WTC11 (cell line): ENCODE measurements at regions not wholly inside any gene's neighbourhood (a gene's known extent, or its start where the extent isn't known, plus 50 kb on each side); places are given as distances from the start of the nearest gene placed in this dataset.

Experiments
- ATAC-seq: fragments of 200-7000 bp; cut with Tn5 transposase; 2 replicates; pipeline ENCODE4 v1.10.0; 2021; ENCODE audit warnings: mild to moderate bottlenecking, moderate library complexity
- CTCF ChIA-PET: fragments of 300-600 bp; sonication (Branson Sonifier 250); formaldehyde crosslinking; loops from one replicate; lab custom pipeline; 2021; ENCODE audit warnings: antibody characterized with exemption; lab: Charles Lee
- POLR2A ChIA-PET: fragments of 350-600 bp; sonication (Branson Sonifier 250); formaldehyde crosslinking; loops from one replicate; lab custom pipeline; 2021; ENCODE audit warnings: antibody characterized with exemption; lab: Charles Lee
- DNase-seq: peaks from one replicate; pipeline ENCODE4 v3.0.0; 2021; ENCODE audit warnings: low spot score
- H3K27ac Mint-ChIP-seq: 2 replicates; pipeline ENCODE4 v1.8.0; 2021; ENCODE audit warnings: mixed read lengths
- H3K27me3 Mint-ChIP-seq: 2 replicates; pipeline ENCODE4 v1.8.0; 2021; ENCODE audit warnings: low read depth, mild to moderate bottlenecking, moderate library complexity, mixed read lengths
- H3K36me3 Mint-ChIP-seq: 2 replicates; pipeline ENCODE4 v1.8.0; 2021; ENCODE audit warnings: mixed read lengths
- H3K4me1 Mint-ChIP-seq: 2 replicates; pipeline ENCODE4 v1.8.0; 2022; ENCODE audit warnings: mixed read lengths
- H3K4me3 Mint-ChIP-seq: 2 replicates; pipeline ENCODE4 v1.8.0; 2021; ENCODE audit warnings: mild to moderate bottlenecking, moderate library complexity, mixed read lengths
- H3K9me3 Mint-ChIP-seq: 2 replicates; pipeline ENCODE4 v1.8.0; 2021; ENCODE audit warnings: mixed read lengths
- ARID4B ChIP-seq: sonication (generic); formaldehyde crosslinking; IDR thresholded peaks from 2 replicates; pipeline ENCODE4 v1.8.0; 2023; ENCODE audit warnings: missing genetic modification reagents, mild to moderate bottlenecking, borderline replicate concordance
- ATF2 ChIP-seq: sonication (generic); formaldehyde crosslinking; IDR thresholded peaks from 2 replicates; pipeline ENCODE4 v1.8.1; 2022; ENCODE audit warnings: low read depth, missing genetic modification reagents, borderline replicate concordance
- CTCF ChIP-seq: fragments of 200-600 bp; IDR thresholded peaks from 2 replicates; pipeline ENCODE4 v1.8.0; 2022; ENCODE audit warnings: antibody characterized with exemption
- MAX ChIP-seq: sonication (generic); formaldehyde crosslinking; IDR thresholded peaks from 2 replicates; pipeline ENCODE4 v1.8.0; 2022; ENCODE audit warnings: mild to moderate bottlenecking, missing genetic modification reagents
- MXD4 ChIP-seq: fragments of 250-450 bp; sonication (Bioruptor Pico); IDR thresholded peaks from 2 replicates; pipeline ENCODE4 v1.8.0; 2021; ENCODE audit warnings: mild to moderate bottlenecking, moderate library complexity, borderline replicate concordance
- MYBL2 ChIP-seq: sonication (generic); formaldehyde crosslinking; IDR thresholded peaks from 2 replicates; pipeline ENCODE4 v1.8.1; 2023; ENCODE audit warnings: mild to moderate bottlenecking, moderate library complexity, missing genetic modification reagents
- NFATC4 ChIP-seq: fragments of 250-450 bp; sonication (Bioruptor Pico); IDR thresholded peaks from 2 replicates; pipeline ENCODE4 v1.9.0; 2021; ENCODE audit warnings: mild to moderate bottlenecking
- NFYB ChIP-seq: sonication (generic); formaldehyde crosslinking; conservative IDR thresholded peaks from 2 replicates; pipeline ENCODE4 v1.8.0; 2022; ENCODE audit warnings: low read depth, missing genetic modification reagents
- NR2C2 ChIP-seq: sonication (generic); formaldehyde crosslinking; IDR thresholded peaks from 2 replicates; pipeline ENCODE4 v1.8.0; 2022; ENCODE audit warnings: mild to moderate bottlenecking, missing genetic modification reagents
- STAT6 ChIP-seq: sonication (generic); formaldehyde crosslinking; conservative IDR thresholded peaks from 2 replicates; pipeline ENCODE4 v1.8.1; 2023; ENCODE audit warnings: mild to moderate bottlenecking, low read depth, missing genetic modification reagents, moderate library complexity
- TCF7 ChIP-seq: sonication (generic); formaldehyde crosslinking; IDR thresholded peaks from 2 replicates; pipeline ENCODE4 v1.8.0; 2022; ENCODE audit warnings: mild to moderate bottlenecking, low read depth, missing genetic modification reagents, moderate library complexity
- TP53 ChIP-seq: sonication (generic); formaldehyde crosslinking; IDR thresholded peaks from 2 replicates; pipeline ENCODE4 v1.8.1; 2023; ENCODE audit warnings: mild to moderate bottlenecking, missing genetic modification reagents
- ZBTB21 ChIP-seq: sonication (generic); formaldehyde crosslinking; IDR thresholded peaks from 2 replicates; pipeline ENCODE4 v1.8.1; 2023; ENCODE audit warnings: mild to moderate bottlenecking, missing genetic modification reagents, borderline replicate concordance
- ZBTB43 ChIP-seq: sonication (generic); formaldehyde crosslinking; IDR thresholded peaks from 2 replicates; pipeline ENCODE4 v1.8.1; 2023; ENCODE audit warnings: mild to moderate bottlenecking, missing genetic modification reagents
- ZMAT4 ChIP-seq: fragments of 250-450 bp; sonication (Bioruptor Pico); IDR thresholded peaks from 2 replicates; pipeline ENCODE4 v1.9.0; 2021; ENCODE audit warnings: mild to moderate bottlenecking
- ZNF138 ChIP-seq: sonication (generic); formaldehyde crosslinking; conservative IDR thresholded peaks from 2 replicates; pipeline ENCODE4 v1.8.1; 2022; ENCODE audit warnings: mild to moderate bottlenecking, moderate library complexity, missing genetic modification reagents
- ZNF219 ChIP-seq: sonication (generic); formaldehyde crosslinking; IDR thresholded peaks from 2 replicates; pipeline ENCODE4 v1.8.0; 2023; ENCODE audit warnings: missing genetic modification reagents, mild to moderate bottlenecking, borderline replicate concordance
- ZNF263 ChIP-seq: sonication (generic); formaldehyde crosslinking; IDR thresholded peaks from 2 replicates; pipeline ENCODE4 v1.8.1; 2022; ENCODE audit warnings: low read depth, mild to moderate bottlenecking, moderate library complexity, missing genetic modification reagents
- ZNF423 ChIP-seq: fragments of 250-450 bp; sonication (Bioruptor Pico); IDR thresholded peaks from 2 replicates; pipeline ENCODE4 v2.1.2; 2022; ENCODE audit warnings: mild to moderate bottlenecking, moderate library complexity
- ZNF512 ChIP-seq: sonication (generic); formaldehyde crosslinking; IDR thresholded peaks from 2 replicates; pipeline ENCODE4 v1.8.1; 2022; ENCODE audit warnings: missing genetic modification reagents, borderline replicate concordance

- DNase-seq, result no peak
- CTCF ChIA-PET, result interaction anchor here (0.8 to 1.8 kb wide), 3 partner anchors 68 to 235 kb away, joined by 3 to 7 read pairs (median 3); no protein-coding TSS in a partner anchor
- no peak for ATAC-seq
- H3K27ac Mint-ChIP-seq, result no peak overlapping the region
- H3K9me3 Mint-ChIP-seq, result peaks cover 3% of the 10 kb centered on the region; the same call in 1 of the 2 replicates
- TF ChIP-seq ZBTB43 (CRISPR knock-in tag) (no peak), MXD4 (CRISPR knock-in tag) (no peak), ZNF423 (CRISPR knock-in tag) (no peak), ZNF263 (CRISPR knock-in tag) (no peak), ZBTB21 (CRISPR knock-in tag) (no peak), NR2C2 (CRISPR knock-in tag) (no peak), ARID4B (CRISPR knock-in tag) (no peak), NFYB (CRISPR knock-in tag) (no peak), MYBL2 (CRISPR knock-in tag) (no peak), ZNF512 (CRISPR knock-in tag) (no peak), ZNF138 (no peak), TP53 (no peak)
- H3K36me3 Mint-ChIP-seq, result no peaks in the 10 kb centered on the region
- POLR2A ChIA-PET, result no interaction called here
- peaks cover 6% of the 10 kb centered on the region; the same call in 1 of the 2 replicates for H3K27me3 Mint-ChIP-seq
- peaks cover 27% of the 10 kb centered on the region for H3K4me1 Mint-ChIP-seq
- H3K4me3 Mint-ChIP-seq, result no peak overlapping the region
Observed at GRCh38 chr20:51083447-51083846, 60.5 kb upstream of the KCNG1 start.

GRCh38 chr20:51082988-51083387 is 60.1 kb upstream of the KCNG1 start:
- ATAC-seq, result no peak
- peaks cover 6% of the 10 kb centered on the region; the same call in 1 of the 2 replicates for H3K27me3 Mint-ChIP-seq
- no peak overlapping the region for H3K4me3 Mint-ChIP-seq
- H3K4me1 Mint-ChIP-seq, result peaks cover 31% of the 10 kb centered on the region
- ChIA-PET POLR2A (no interaction called here), CTCF (interaction anchor here (0.8 to 1.3 kb wide), 5 partner anchors 90 to 235 kb away, joined by 3 to 5 read pairs (median 3); no protein-coding TSS in a partner anchor)
- no peaks in the 10 kb centered on the region for H3K36me3 Mint-ChIP-seq
- peaks cover 3% of the 10 kb centered on the region; the same call in 1 of the 2 replicates for H3K9me3 Mint-ChIP-seq
- no peak for DNase-seq
- H3K27ac Mint-ChIP-seq, result no peak overlapping the region
- TF ChIP-seq MAX (CRISPR knock-in tag) (no peak), TCF7 (CRISPR knock-in tag) (no peak), STAT6 (no peak), ZNF219 (CRISPR knock-in tag) (no peak), NFATC4 (CRISPR knock-in tag) (no peak), CTCF (no peak), ZMAT4 (CRISPR knock-in tag) (no peak), ATF2 (no peak)
